ENCODE measurements at regions not wholly inside any gene's neighbourhood (a gene's known extent, or its start where the extent isn't known, plus 50 kb on each side); places are given as distances from the start of the nearest gene placed in this dataset.

GRCh38 chr1:181910905-181911304 lies 150.6 kb downstream of the ZNF648 start:
- Histone ChIP-seq H3K9me3 (no peaks in the 10 kb centered on the region), H3K27me3 (no peaks in the 10 kb centered on the region), H3K27ac (no peak overlapping the region), H3K4me3 (no peak overlapping the region), H3K36me3 (no peaks in the 10 kb centered on the region), H3K4me1 (no peaks in the 10 kb centered on the region)
- TF ChIP-seq CTCF (IDR thresholded peaks at IDR 0.05) = no peak
- TF ChIP-seq POLR2A (IDR thresholded peaks at IDR 0.05) = no peak
- DNase-seq = no peak

- Histone ChIP-seq H3K9me3 (no peaks in the 10 kb centered on the region), H3K36me3 (no peaks in the 10 kb centered on the region), H3K27ac (no peak overlapping the region), H3K27me3 (no peaks in the 10 kb centered on the region), H3K4me3 (no peak overlapping the region), H3K4me1 (no peaks in the 10 kb centered on the region)
- TF ChIP-seq CTCF (IDR thresholded peaks at IDR 0.05) (no peak), POLR2A (IDR thresholded peaks at IDR 0.05) (no peak)
- DNase-seq = no peak
Measured at GRCh38 chr1:181909010-181909409, 152.5 kb downstream of the ZNF648 start.

GRCh38 chr1:181906631-181907030 lies 154.9 kb downstream of the ZNF648 start:
- no peaks in the 10 kb centered on the region for H3K36me3 ChIP-seq
- no peak overlapping the region for H3K27ac ChIP-seq
- no peaks in the 10 kb centered on the region for H3K4me1 ChIP-seq

GRCh38 chr1:181905944-181906597 lies 155.4 kb downstream of the ZNF648 start:
- Histone ChIP-seq H3K27ac (no peak overlapping the region), H3K4me3 (no peak overlapping the region), H3K4me1 (no peaks in the 10 kb centered on the region), H3K27me3 (no peaks in the 10 kb centered on the region), H3K36me3 (no peaks in the 10 kb centered on the region), H3K9me3 (no peaks in the 10 kb centered on the region)
- no peak for DNase-seq
- TF ChIP-seq CTCF (IDR thresholded peaks at IDR 0.05) = no peak
- TF ChIP-seq POLR2A (IDR thresholded peaks at IDR 0.05) = no peak

More at GRCh38 chr1:181906631-181907030, 154.9 kb downstream of the ZNF648 start:
- H3K4me3 ChIP-seq = no peak overlapping the region
- no peak for DNase-seq
- H3K27me3 ChIP-seq = no peaks in the 10 kb centered on the region
- no peaks in the 10 kb centered on the region for H3K9me3 ChIP-seq
- TF ChIP-seq POLR2A (IDR thresholded peaks at IDR 0.05) (no peak), CTCF (IDR thresholded peaks at IDR 0.05) (no peak)

GRCh38 chr1:181898773-181899172 lies 162.7 kb downstream of the ZNF648 start:
- Histone ChIP-seq H3K9me3 (no peaks in the 10 kb centered on the region), H3K36me3 (no peaks in the 10 kb centered on the region), H3K4me3 (no peak overlapping the region), H3K27ac (no peak overlapping the region), H3K27me3 (no peaks in the 10 kb centered on the region), H3K4me1 (no peaks in the 10 kb centered on the region)
- no peak for TF ChIP-seq POLR2A (IDR thresholded peaks at IDR 0.05)
- TF ChIP-seq CTCF (IDR thresholded peaks at IDR 0.05) = no peak
- no peak for DNase-seq

- Histone ChIP-seq H3K27ac (no peak overlapping the region), H3K36me3 (no peaks in the 10 kb centered on the region), H3K27me3 (no peaks in the 10 kb centered on the region), H3K9me3 (no peaks in the 10 kb centered on the region), H3K4me1 (no peaks in the 10 kb centered on the region), H3K4me3 (no peak overlapping the region)
- TF ChIP-seq POLR2A (IDR thresholded peaks at IDR 0.05) = no peak
- TF ChIP-seq CTCF (IDR thresholded peaks at IDR 0.05) = no peak
- DNase-seq = no peak
Measured at GRCh38 chr1:181896824-181897223, 164.7 kb downstream of the ZNF648 start.

Data from Peyer's patch (tissue), 4 donors.